Colonic mucosa (tissue), 4 donors: ENCODE measurements at regions not wholly inside any gene's neighbourhood (a gene's known extent, or its start where the extent isn't known, plus 50 kb on each side); places are given as distances from the start of the nearest gene placed in this dataset.
A peak's percentile ranks its signal among the peaks of the same experiment; 100 is the strongest.

Experiments used
- DNase-seq: peaks from one replicate; pipeline ENCODE4 v3.0.0-alpha.2; 2020
- H3K27ac ChIP-seq: fragments of 200-600 bp; one replicate; pipeline ENCODE4 v1.8.0; 2021
- H3K27me3 ChIP-seq: fragments of 200-600 bp; one replicate; pipeline ENCODE4 v1.8.0; 2021
- H3K36me3 ChIP-seq: fragments of 200-600 bp; one replicate; pipeline ENCODE4 v1.8.0; 2021
- H3K4me1 ChIP-seq: fragments of 200-600 bp; one replicate; pipeline ENCODE4 v1.8.0; 2021; ENCODE audit warnings: mild to moderate bottlenecking
- H3K4me3 ChIP-seq: fragments of 200-600 bp; one replicate; pipeline ENCODE4 v1.8.0; 2021
- H3K9ac ChIP-seq, 2 donors: one replicate each; pipeline ENCODE4 v1.7.0; 2013; ENCODE audit warnings: control low read depth in 2 of 2, low read depth in 2 of 2, low read length in 2 of 2
- H3K9me3 ChIP-seq: fragments of 200-600 bp; one replicate; pipeline ENCODE4 v1.8.0; 2021
- CTCF ChIP-seq: fragments of 200-600 bp; IDR thresholded peaks from one replicate; pipeline ENCODE4 v1.8.0; 2022; ENCODE audit warnings: antibody characterized with exemption, mild to moderate bottlenecking
- intact Hi-C: fragments of 100-400 bp; cut with DNase I; formaldehyde crosslinking; loops from one replicate; pipeline ENCODE4 v1.14.1; 2022
- donor health status: healthy.
- donor health status: DM: no; HTN: no; CAD: no.
- donor health status: DM: no; HTN: no; CAD: no.

GRCh38 chr11:70547821-70548670 is 149.7 kb downstream of the CTTN start:
- TF ChIP-seq CTCF: no peak
- no peaks in the 10 kb centered on the region for H3K9me3 ChIP-seq
- peak; percentile 51 for DNase-seq
- no peaks in the 10 kb centered on the region for H3K4me1 ChIP-seq
- no peak overlapping the region for H3K9ac ChIP-seq
- H3K27ac ChIP-seq: no peak overlapping the region
- no peaks in the 10 kb centered on the region for H3K36me3 ChIP-seq
- no peaks in the 10 kb centered on the region for H3K27me3 ChIP-seq
- intact Hi-C loops: no loop called here
- no peak overlapping the region for H3K4me3 ChIP-seq

- Histone ChIP-seq H3K36me3 (no peaks in the 10 kb centered on the region), H3K9me3 (no peaks in the 10 kb centered on the region), H3K27me3 (no peaks in the 10 kb centered on the region), H3K27ac (no peak overlapping the region), H3K4me1 (no peaks in the 10 kb centered on the region), H3K9ac (no peak overlapping the region), H3K4me3 (no peak overlapping the region)
- DNase-seq: no peak
- intact Hi-C loops: no loop called here
- no peak for TF ChIP-seq CTCF
Measured at GRCh38 chr11:70548976-70549375, 150.6 kb downstream of the CTTN start.

DNA sequence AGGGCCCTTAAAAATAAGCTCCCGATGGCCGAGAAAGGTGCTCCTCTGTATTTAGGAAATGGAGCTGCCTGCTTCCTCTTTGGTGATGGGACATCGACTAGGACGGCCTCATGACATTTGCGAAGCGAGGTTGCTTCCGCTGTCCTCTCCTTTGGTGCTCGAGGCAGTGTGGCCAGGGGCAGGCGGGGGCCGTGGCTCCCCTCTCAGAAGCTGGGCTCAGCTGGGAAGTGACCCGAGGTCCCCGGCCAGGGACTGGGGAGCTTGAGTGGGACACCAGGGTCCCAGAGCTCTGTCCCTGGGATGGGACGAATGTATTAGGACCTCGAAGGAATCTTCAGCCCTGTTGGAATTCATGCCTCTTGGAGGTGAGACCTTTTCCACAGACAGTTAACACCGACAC is 151.1 kb downstream of the CTTN start:
- intact Hi-C loops: no loop called here
- H3K36me3 ChIP-seq: no peaks in the 10 kb centered on the region
- no peaks in the 10 kb centered on the region for H3K4me1 ChIP-seq
- TF ChIP-seq CTCF: no peak
- H3K4me3 ChIP-seq: no peak overlapping the region
- no peaks in the 10 kb centered on the region for H3K27me3 ChIP-seq
- no peak overlapping the region for H3K9ac ChIP-seq
- DNase-seq: no peak
- H3K9me3 ChIP-seq: no peaks in the 10 kb centered on the region
- no peak overlapping the region for H3K27ac ChIP-seq

GRCh38 chr11:70549796-70550195 is 151.5 kb downstream of the CTTN start:
- H3K36me3 ChIP-seq: no peaks in the 10 kb centered on the region
- H3K4me1 ChIP-seq: no peaks in the 10 kb centered on the region
- no peak for DNase-seq
- no peak for TF ChIP-seq CTCF
- no peak overlapping the region for H3K4me3 ChIP-seq
- H3K9me3 ChIP-seq: no peaks in the 10 kb centered on the region
- intact Hi-C loops: no loop called here
- H3K27me3 ChIP-seq: no peaks in the 10 kb centered on the region
- no peak overlapping the region for H3K9ac ChIP-seq
- no peak overlapping the region for H3K27ac ChIP-seq

GRCh38 chr11:70550456-70551195 is 152.3 kb downstream of the CTTN start:
- Histone ChIP-seq H3K27ac (no peak overlapping the region), H3K4me3 (no peak overlapping the region), H3K36me3 (no peaks in the 10 kb centered on the region), H3K27me3 (no peaks in the 10 kb centered on the region), H3K4me1 (no peaks in the 10 kb centered on the region), H3K9ac (no peak overlapping the region), H3K9me3 (no peaks in the 10 kb centered on the region)
- intact Hi-C loops: no loop called here
- no peak for DNase-seq
- TF ChIP-seq CTCF: no peak
